HG02840 (cell line): ENCODE measurements at regions not wholly inside any gene's neighbourhood (a gene's known extent, or its start where the extent isn't known, plus 50 kb on each side); places are given as distances from the start of the nearest gene placed in this dataset.
"Not testable (repeated sequence)": the region's sequence is repeated elsewhere in the genome, so short reads cannot be mapped to it uniquely, and the experiment has no call there.

Source experiments
- ATAC-seq: cut with Tn5 transposase; IDR thresholded peaks from one replicate; pipeline ENCODE4 v1.9.1; 2021; ENCODE audit warnings: mild to moderate bottlenecking, moderate library complexity, moderate number of reproducible peaks; ENCODE audit not compliant: unreplicated experiment, low FRiP score

DNA sequence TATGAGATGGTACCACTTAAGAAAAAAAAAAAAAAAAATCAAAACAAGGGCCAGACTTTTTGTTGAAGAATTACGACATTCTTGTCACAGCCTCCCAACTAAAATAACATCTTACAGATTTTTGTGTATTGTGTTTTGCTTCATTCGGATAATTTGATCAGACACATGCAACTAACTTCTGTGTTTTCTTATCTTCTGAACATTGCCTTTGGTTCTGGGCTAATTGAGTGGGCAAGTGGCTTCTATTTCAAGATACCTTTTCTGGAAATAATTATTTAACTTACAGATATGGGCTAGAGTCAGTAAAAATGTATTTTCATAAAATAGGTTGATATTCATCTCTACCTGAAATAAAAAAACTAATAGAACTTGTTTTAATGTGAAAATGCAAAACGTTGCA, 165.1 kb downstream of the ANKRD7 start:
- ATAC-seq = no peak

DNA sequence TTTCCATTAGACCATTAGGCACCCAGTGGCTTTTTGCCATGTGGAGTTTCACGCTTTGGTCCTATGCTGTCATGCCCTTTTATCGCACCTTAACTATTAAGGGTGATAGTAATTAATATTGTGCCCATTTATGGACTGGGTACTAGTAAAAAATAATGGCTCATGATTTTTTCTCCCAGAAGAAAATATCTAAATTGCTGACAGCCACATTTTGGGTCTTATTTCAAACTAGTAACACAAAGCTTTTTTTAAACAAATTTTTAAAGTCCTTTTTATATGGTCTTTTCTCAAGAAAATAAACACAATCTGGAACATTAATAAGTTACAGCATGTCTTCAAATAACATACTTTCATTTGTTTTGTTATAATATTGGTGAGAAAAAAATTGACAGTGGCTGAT, 179.7 kb downstream of the ANKRD7 start:
- ATAC-seq = no peak

DNA sequence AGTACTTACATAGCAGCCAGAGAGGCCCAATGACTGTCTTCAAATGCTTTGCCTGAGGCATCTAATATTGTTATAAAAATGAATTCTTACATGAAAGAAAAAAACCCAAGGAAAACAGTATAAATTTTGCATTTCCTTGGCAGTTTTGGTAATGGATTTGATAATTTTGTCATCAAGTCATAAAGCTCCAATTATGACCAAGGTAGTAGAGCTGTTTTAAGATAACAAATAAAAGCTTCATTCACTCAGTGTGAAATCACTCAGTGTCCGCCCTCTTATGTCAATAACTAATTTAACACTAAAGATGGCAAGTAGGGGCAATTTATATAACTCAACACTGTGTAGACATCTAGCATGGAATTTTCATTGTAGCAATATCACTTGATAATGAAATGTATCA, 193.9 kb downstream of the ANKRD7 start:
- ATAC-seq = no peak

DNA sequence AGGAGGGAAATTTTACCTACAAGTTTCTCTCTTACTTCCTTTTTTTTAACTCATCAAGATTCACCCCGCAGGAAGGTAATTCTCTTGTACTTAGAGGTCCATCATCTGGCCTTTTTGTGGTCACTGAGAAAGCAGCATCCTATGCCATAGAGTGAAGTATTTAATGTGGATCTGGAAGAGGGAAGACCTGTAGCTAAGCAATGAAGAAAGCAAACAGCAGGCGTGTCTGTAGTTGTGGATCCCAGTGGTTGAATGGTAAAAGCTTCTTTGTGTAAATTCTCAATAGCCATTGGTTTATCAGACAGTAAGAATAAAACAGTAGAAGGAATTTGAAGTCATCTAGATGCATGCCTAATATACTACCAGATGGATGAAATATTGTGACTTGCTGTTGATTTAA, 196.4 kb downstream of the ANKRD7 start:
- ATAC-seq = no peak

DNA sequence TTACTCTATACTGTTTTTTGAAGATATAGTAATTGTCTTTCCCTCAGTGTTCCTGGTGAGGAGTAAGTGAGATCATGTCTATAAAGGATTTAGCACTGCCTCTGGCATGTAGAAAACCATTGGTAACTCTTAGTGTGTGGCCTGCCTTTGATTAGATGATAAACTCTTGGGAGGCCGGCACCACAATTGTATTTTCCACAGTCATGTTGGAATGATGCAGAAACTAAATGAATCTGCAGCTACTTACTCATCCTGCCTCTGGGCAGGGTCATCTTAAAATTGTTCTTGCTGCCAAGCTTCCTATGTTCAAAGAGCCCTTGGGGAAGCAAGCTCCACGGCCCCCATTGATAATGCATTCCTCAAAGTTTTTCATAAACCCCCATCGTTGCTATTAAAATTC, 204.6 kb downstream of the ANKRD7 start:
- ATAC-seq = no peak

DNA sequence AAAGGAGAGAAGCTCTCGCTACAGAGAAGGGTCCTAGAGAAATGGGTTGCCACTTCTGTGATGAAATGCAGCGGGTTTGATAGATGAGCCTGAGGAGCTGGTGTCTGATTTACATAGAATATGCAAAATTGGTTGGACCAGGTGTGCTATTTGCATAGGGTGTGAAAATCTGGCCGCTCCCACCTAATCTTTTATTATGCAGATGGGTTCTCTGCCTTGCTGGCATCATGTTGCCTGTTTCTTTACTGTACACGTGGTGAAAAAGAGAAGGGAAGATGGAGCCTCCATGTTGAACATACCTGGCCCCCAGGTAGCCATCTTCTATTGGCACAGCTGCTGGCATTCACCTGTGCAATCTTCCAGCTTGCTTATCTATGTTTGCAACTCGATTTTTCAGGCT, 212.2 kb downstream of the ANKRD7 start:
- no peak for ATAC-seq

DNA sequence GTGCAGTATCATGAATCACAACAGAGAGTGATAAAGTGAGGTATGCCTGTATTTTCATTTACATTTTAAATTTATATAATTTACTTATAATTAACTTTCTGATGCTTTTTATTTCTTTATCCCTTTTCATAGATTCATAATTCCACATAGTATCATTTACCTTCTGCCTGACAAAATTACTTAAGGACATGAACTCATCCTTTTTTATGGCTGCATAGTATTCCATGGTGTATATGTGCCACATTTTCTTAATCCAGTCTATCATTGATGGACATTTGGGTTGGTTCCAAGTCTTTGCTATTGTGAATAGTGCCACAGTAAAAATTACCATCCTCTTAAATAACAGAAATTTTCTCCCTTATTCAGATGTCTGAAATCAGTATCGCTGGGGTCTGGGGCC, 224.5 kb downstream of the ANKRD7 start:
- ATAC-seq = not testable (repeated sequence)

DNA sequence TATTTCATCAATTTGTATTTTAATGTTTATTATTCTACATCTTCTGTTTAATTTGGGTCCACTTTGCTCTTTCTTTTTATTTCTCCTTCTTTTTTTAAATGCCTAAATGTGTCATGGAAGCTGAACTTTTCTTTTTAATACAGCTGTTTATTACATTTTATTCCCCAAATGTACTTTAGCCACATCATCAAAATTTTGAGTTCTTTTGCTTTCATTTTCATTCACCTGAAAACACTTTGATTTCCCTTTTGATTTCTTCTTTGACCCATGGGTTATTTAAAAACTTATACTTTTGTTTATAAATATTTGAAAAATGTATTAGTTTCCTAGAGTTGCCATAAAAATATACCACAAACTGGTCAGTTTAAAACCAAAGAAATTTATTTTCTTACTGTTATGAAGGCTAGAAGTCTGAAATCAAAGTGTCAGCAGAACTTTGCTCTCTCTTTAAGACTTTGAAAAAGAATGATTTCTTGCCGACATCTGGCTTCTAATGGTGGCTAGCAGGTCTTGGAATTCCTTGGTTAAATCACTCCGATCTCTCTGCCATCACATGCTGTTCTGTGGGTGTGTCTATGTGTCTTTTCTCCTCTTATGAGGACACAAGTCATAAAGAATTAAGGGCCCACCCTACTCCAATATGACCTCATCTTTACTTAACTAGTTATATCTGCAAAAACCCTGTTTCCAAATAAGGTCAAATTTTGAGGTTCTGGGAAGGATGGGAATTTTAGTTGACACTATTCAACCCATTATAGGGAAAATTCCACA, 225.5 kb downstream of the ANKRD7 start:
- no peak for ATAC-seq

DNA sequence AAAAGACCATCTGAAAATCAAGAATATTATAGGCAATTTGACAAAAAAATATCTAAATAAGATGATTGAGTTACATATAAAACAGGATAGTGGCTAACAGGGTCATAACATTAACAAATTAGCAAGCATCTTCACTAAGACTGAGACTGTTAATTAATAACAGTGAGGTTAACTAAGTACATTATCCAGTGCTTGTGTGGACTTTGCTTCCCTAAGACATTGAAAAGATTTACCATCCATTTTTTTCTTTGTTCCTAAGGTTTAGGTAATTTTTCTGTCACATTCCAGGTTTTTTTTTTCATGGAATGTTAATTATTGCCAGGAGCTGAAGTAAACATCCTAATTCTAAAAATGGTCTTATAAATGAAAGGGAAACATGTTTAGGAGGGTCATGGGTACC, 227.6 kb downstream of the ANKRD7 start:
- no peak for ATAC-seq

DNA sequence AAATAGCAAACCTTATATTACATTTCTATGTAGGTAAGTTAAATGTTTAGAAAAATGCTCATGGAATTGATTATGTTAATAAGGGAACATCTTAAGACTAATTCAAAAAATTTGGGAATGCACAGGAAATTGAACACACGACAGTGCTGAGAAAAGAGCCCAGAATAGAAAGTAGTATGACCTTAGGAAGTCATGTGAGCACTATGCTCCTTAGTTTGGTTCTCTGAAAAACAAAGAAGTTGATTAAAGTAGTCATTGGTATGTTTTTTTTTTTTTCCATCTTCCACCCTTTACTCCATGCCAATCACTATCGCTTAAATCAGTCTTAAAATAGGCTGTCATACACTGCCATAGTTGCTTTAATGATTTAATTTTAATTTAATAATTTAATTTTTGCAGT, 242.9 kb downstream of the ANKRD7 start:
- ATAC-seq = no peak

DNA sequence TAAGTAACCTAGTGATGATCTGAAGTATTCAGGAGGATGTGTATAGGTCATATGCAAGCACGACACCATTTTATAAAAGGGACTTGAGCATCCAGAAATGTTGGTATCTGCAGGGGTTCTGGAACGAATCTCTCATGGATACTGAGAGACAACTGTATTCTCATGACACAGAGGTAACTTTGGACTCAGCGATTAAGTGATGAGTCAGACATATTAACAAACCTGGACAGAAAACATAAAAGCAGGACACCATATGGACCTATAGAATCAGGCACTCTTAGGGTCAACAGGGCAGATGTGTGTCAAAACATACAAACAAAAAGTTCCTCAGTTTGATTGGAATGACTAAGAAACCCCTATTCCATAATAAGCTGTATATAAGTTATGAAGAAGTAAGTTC, 248.1 kb downstream of the ANKRD7 start:
- ATAC-seq = no peak

DNA sequence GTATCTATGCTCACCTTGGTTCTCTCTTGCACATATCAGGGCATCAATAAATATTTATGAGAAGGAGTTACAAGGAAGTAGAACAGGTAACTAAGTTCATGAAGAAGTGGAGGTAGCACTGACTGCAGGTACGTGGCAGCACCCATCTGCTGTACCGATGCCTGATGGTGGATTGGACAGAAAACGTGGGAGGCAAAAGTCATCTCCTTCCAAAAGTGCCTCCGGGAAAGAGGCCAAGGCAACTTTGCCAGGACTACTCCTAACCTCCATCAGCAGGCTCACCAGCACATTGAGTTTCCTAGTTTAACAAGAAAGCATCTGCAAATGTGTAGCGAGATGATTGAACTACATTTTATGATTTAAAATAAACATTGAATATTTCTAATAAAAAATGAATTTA, 248.8 kb downstream of the ANKRD7 start:
- no peak for ATAC-seq

DNA sequence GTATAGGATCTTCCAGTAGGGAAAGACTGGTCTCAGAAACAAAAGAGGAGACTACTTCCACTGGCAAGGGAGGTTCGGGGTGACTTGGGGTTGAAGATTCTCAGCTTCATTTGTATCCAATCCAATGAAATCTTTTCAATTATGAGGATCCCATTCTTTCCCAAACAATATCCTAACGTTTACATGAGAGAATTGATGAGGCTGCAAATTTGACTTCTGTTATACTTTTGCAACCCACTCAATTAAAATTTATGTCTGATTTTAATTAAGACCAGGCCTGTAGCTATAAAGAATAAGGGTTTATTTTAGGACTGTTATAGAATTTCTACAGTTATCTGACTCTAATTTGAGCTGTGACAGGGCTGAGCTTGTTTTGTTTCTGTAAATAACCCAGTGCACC, 251.5 kb downstream of the ANKRD7 start:
- ATAC-seq = no peak

DNA sequence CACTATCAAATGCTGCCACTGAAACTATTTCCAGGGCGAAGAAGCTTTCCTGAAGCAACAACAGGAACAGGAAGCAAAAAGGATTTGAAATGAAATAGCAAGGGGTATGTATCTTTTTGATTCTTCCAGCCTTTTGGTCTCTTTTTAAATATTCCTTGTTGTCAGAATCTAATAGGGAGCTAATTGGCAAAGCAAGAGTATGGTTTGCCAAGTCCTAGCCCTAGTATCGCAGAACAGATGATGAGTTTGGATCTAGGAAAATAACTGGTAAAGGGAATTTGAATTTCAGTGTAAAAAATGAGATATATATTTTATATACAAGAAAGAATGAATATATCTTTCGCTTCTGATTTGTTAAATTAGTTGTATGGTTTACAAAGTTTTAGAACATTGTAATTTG, 252.5 kb downstream of the ANKRD7 start:
- no peak for ATAC-seq

DNA sequence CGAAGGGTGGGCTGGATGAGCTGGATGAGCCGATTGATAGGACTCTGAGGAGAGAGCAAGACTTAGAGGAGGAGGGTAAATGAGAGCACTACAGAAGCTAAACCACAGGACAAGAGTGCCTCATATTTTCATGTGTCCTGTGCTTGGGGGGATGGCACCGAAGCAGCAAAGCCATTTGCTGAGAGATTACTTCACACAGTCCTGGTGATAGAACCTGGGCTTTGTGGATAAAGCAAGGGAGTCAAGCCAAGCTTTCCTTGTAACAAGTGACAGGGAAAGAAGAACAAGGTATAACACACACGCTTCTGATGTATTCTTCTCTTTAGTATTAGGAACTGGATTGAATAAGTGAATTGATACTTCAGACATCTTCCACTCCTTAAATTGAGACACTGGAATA, 253.7 kb downstream of the ANKRD7 start:
- no peak for ATAC-seq

DNA sequence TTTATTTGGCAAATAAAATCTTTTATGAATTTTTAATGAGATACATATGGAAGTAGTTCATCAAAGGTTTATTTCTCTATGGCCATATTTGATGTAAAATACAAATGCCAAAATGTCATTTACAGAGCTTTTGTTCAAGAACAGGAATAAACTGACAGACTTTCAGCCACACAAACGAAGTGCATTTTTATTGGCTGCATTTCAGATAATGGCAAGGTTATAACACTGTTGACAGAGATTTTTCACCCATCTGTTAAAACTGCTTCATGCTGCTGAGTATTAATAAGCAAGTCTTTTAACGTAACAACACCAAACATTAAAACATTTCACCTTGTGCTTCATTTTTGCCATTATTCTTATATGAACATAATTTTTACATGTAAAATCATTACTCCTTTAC, 254.4 kb downstream of the ANKRD7 start:
- no peak for ATAC-seq

DNA sequence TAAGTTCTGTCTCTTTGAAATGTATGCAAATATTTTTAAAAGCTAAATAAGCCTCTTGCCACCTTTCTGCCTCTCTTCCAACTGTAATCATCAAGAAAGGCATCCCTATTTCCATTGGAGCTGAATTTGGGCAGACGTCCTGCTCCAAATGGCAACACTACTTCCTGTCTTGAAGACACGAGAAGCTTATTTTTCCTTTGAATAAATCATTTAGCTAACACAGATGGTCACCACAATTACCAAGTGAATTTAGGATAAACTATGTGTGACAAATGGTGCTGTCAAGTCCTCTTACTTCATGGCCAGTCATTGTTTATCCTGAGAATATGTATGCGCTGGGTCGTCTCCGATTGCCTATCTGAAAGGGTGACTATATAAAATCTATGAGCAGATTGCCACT, 268.0 kb downstream of the ANKRD7 start:
- no peak for ATAC-seq

DNA sequence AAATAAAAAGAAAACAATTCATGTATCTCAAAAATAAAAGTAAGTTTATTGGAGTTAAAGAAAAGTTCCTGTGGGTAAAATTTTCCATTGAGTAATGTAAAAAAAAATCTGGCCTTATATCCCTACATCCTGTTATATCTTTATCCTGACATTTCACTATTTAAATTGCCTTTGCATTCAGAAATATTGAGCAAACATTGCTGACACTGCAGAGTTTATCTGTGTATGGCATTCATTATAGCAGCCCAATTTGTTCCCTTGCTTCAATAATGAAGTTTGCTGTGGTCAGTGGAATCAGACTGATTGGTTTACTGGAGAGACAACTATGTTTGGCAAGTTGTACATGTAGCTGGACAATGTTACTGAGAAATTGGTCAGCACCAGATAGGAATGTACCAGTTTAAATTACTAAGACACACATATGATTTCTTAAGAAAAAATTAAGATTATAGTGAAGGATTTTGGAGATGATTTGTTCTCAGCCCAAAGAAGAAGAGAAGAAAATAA, 271.7 kb downstream of the ANKRD7 start:
- no peak for ATAC-seq

DNA sequence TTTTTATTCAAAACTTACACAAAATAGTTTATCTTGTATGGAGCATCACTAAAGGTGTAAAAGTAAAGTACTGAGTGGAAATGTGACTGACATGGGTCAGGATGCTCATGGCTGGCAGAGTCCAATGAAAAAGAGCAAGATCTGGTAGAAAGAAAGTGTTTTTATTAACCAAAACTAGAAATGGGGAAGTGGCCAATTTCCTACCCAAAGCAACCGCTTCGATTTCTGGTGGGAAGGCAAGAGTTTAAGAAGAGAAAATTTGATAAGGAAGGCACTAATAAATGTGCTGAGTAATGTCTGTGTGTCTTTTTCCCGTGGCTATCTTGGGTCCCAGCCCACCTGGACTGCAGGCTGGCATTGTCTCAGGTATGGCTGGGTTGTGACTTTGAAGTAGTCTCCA, 277.7 kb downstream of the ANKRD7 start:
- ATAC-seq = no peak

DNA sequence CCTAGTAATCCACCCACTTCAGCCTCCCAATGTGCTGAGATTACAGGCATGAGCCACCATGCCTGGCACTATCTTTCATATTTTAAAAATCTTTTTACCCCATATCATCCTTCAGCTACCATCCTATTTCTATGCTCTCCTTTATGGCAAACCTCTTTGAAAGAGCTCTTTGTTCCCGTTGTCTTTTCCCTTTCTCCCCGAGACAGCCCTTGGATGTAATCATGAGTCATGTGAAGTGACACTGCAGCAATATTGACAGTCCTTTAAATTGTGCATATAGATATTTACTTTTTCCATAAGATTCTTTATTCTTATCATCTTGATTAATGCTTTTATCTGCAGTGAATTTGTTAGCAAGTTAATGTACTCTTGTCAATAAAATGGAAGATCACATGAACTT, 286.6 kb downstream of the ANKRD7 start:
- ATAC-seq = no peak

DNA sequence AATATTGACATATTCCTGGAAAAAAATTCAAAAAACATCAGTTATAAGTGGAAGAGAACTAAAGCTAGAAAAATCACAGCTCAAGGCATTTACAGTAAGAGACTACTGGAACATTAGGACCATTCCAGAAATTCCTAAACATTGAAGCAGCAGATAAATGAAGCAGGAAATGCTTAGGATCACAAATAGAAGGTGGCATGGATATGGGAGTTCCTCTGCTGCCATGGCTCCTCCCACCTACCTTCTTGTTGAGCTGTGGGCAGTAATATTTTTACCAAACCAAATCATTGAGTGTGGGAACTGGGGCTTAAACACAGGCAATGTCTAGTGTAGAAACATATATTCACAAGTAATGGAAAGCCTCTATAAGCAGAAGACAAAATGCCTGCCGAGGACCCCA, 292.8 kb downstream of the ANKRD7 start:
- ATAC-seq = no peak

DNA sequence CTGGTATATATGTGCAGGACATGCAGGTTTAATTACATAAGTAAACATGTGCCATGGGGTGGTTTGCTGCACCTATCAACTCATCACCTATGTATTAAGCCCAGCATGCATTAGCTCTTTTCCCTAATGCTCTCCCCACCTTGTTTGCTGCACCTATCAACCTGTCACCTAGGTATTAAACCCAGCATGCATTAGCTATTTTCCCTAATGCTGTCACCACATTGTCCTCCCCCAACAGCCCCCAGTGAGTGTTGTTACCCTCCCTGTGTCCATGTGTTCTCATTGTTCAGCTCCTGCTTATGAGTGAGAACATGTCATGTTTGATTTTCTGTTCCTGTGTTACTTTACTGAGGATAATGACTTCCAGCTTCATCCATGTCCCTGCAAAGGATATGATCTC, 300.5 kb downstream of the ANKRD7 start:
- ATAC-seq = no peak

DNA sequence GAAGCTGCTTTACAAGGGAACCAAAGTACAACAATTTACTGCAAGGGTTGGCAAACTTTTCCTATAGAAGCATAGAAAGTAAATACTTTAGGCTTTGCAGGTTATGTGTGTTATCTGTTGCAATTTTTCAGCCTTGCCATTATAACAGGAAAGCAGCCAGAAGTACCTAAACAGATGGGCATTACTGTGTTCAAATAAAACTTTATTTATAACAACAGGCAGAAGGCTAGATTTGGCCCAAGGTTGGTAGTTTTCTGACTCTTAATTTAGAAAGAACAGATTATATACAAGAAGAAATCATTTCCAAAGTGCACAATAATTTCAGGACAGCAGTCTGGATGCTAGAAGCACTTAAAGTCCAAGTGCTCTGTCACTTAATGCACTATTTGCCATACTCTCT, 307.1 kb downstream of the ANKRD7 start:
- ATAC-seq = no peak
